ENCODE measurements at regions not wholly inside any gene's neighbourhood (a gene's known extent, or its start where the extent isn't known, plus 50 kb on each side); places are given as distances from the start of the nearest gene placed in this dataset.

- H3K4me3 ChIP-seq (ENCODE audit: insufficient read depth, low read depth, low read length): no peak overlapping the region
- no peaks in the 10 kb centered on the region for H3K36me3 ChIP-seq (ENCODE audit: control insufficient read depth, insufficient read depth, low read length)
- H3K9me3 ChIP-seq (ENCODE audit: control insufficient read depth, low read length): no peaks in the 10 kb centered on the region
- no peaks in the 10 kb centered on the region for H3K4me1 ChIP-seq (ENCODE audit: control insufficient read depth, insufficient read depth, low read length)
- no peaks in the 10 kb centered on the region for H3K27me3 ChIP-seq (ENCODE audit: control insufficient read depth, insufficient read depth, low read length, poor library complexity, severe bottlenecking)
- H3K27ac ChIP-seq (ENCODE audit: insufficient read depth, low read depth, low read length, poor library complexity, severe bottlenecking): no peak overlapping the region
- 87% methylated on average over 10 of the region's 10 CpGs for whole genome bisulfite sequencing, 2 experiments
Observed at GRCh38 chr17:36752096-36752888, 150.9 kb downstream of the MRM1 start.

GRCh38 chr17:36755586-36755985 lies 154.2 kb downstream of the MRM1 start:
- no peaks in the 10 kb centered on the region for H3K27me3 ChIP-seq (ENCODE audit: control insufficient read depth, insufficient read depth, low read length, poor library complexity, severe bottlenecking)
- no peaks in the 10 kb centered on the region for H3K36me3 ChIP-seq (ENCODE audit: control insufficient read depth, insufficient read depth, low read length)
- H3K4me1 ChIP-seq (ENCODE audit: control insufficient read depth, insufficient read depth, low read length): no peaks in the 10 kb centered on the region
- WGBS, 2 experiments: 62 to 66% methylated on average over 10 of the region's 10 CpGs
- H3K4me3 ChIP-seq (ENCODE audit: insufficient read depth, low read depth, low read length): no peak overlapping the region
- H3K9me3 ChIP-seq (ENCODE audit: control insufficient read depth, low read length): no peaks in the 10 kb centered on the region
- no peak overlapping the region for H3K27ac ChIP-seq (ENCODE audit: insufficient read depth, low read depth, low read length, poor library complexity, severe bottlenecking)

- no peaks in the 10 kb centered on the region for H3K36me3 ChIP-seq (ENCODE audit: control insufficient read depth, insufficient read depth, low read length)
- 88 to 98% methylated on average over 3 of the region's 3 CpGs for WGBS, 2 experiments
- no peak overlapping the region for H3K27ac ChIP-seq (ENCODE audit: insufficient read depth, low read depth, low read length, poor library complexity, severe bottlenecking)
- no peaks in the 10 kb centered on the region for H3K27me3 ChIP-seq (ENCODE audit: control insufficient read depth, insufficient read depth, low read length, poor library complexity, severe bottlenecking)
- H3K9me3 ChIP-seq (ENCODE audit: control insufficient read depth, low read length): no peaks in the 10 kb centered on the region
- no peak overlapping the region for H3K4me3 ChIP-seq (ENCODE audit: insufficient read depth, low read depth, low read length)
- H3K4me1 ChIP-seq (ENCODE audit: control insufficient read depth, insufficient read depth, low read length): no peaks in the 10 kb centered on the region
Observed at GRCh38 chr17:36756695-36757094, 155.3 kb downstream of the MRM1 start.

GRCh38 chr17:36760425-36760824 lies 159.0 kb downstream of the MRM1 start:
- Histone ChIP-seq H3K27me3 (ENCODE audit: control insufficient read depth, insufficient read depth, low read length, poor library complexity, severe bottlenecking) (peaks cover 3% of the 10 kb centered on the region), H3K36me3 (ENCODE audit: control insufficient read depth, insufficient read depth, low read length) (no peaks in the 10 kb centered on the region), H3K4me1 (ENCODE audit: control insufficient read depth, insufficient read depth, low read length) (peaks cover 9% of the 10 kb centered on the region), H3K9me3 (ENCODE audit: control insufficient read depth, low read length) (no peaks in the 10 kb centered on the region), H3K27ac (ENCODE audit: insufficient read depth, low read depth, low read length, poor library complexity, severe bottlenecking) (no peak overlapping the region), H3K4me3 (ENCODE audit: insufficient read depth, low read depth, low read length) (no peak overlapping the region)
- WGBS, 2 experiments: 87 to 90% methylated on average over 5 of the region's 5 CpGs

GRCh38 chr17:36761203-36761950 lies 160.0 kb downstream of the MRM1 start:
- no peak overlapping the region for H3K27ac ChIP-seq (ENCODE audit: insufficient read depth, low read depth, low read length, poor library complexity, severe bottlenecking)
- 46 to 54% methylated on average over 26 of the region's 26 CpGs for WGBS, 2 experiments
- peaks cover 9% of the 10 kb centered on the region for H3K4me1 ChIP-seq (ENCODE audit: control insufficient read depth, insufficient read depth, low read length)
- H3K27me3 ChIP-seq (ENCODE audit: control insufficient read depth, insufficient read depth, low read length, poor library complexity, severe bottlenecking): peaks cover 3% of the 10 kb centered on the region
- no peak overlapping the region for H3K4me3 ChIP-seq (ENCODE audit: insufficient read depth, low read depth, low read length)
- no peaks in the 10 kb centered on the region for H3K9me3 ChIP-seq (ENCODE audit: control insufficient read depth, low read length)
- H3K36me3 ChIP-seq (ENCODE audit: control insufficient read depth, insufficient read depth, low read length): no peaks in the 10 kb centered on the region

GRCh38 chr17:36765436-36766043 lies 164.2 kb downstream of the MRM1 start:
- Histone ChIP-seq H3K27me3 (ENCODE audit: control insufficient read depth, insufficient read depth, low read length, poor library complexity, severe bottlenecking) (peaks cover 3% of the 10 kb centered on the region), H3K4me1 (ENCODE audit: control insufficient read depth, insufficient read depth, low read length) (peaks cover 9% of the 10 kb centered on the region), H3K27ac (ENCODE audit: insufficient read depth, low read depth, low read length, poor library complexity, severe bottlenecking) (no peak overlapping the region)

GRCh38 chr17:36768394-36768793 lies 167.0 kb downstream of the MRM1 start:
- Histone ChIP-seq H3K27me3 (ENCODE audit: control insufficient read depth, insufficient read depth, low read length, poor library complexity, severe bottlenecking) (peaks cover 7% of the 10 kb centered on the region), H3K36me3 (ENCODE audit: control insufficient read depth, insufficient read depth, low read length) (no peaks in the 10 kb centered on the region)

More at GRCh38 chr17:36765436-36766043, 164.2 kb downstream of the MRM1 start:
- Histone ChIP-seq H3K36me3 (ENCODE audit: control insufficient read depth, insufficient read depth, low read length) (no peaks in the 10 kb centered on the region), H3K9me3 (ENCODE audit: control insufficient read depth, low read length) (no peaks in the 10 kb centered on the region), H3K4me3 (ENCODE audit: insufficient read depth, low read depth, low read length) (no peak overlapping the region)
- 88 to 90% methylated on average over 17 of the region's 18 CpGs for WGBS, 2 experiments

GRCh38 chr17:36773039-36773438 lies 164.2 kb upstream of the LHX1 start:
- 9 to 10% methylated on average over 4 of the region's 4 CpGs for WGBS, 2 experiments
- H3K27me3 ChIP-seq (ENCODE audit: control insufficient read depth, insufficient read depth, low read length, poor library complexity, severe bottlenecking): peaks cover 17% of the 10 kb centered on the region
- H3K4me1 ChIP-seq (ENCODE audit: control insufficient read depth, insufficient read depth, low read length): peaks cover under 1% of the 10 kb centered on the region
- no peaks in the 10 kb centered on the region for H3K36me3 ChIP-seq (ENCODE audit: control insufficient read depth, insufficient read depth, low read length)
- no peak overlapping the region for H3K27ac ChIP-seq (ENCODE audit: insufficient read depth, low read depth, low read length, poor library complexity, severe bottlenecking)
- H3K4me3 ChIP-seq (ENCODE audit: insufficient read depth, low read depth, low read length): no peak overlapping the region
- H3K9me3 ChIP-seq (ENCODE audit: control insufficient read depth, low read length): no peaks in the 10 kb centered on the region

More at GRCh38 chr17:36768394-36768793, 167.0 kb downstream of the MRM1 start:
- H3K9me3 ChIP-seq (ENCODE audit: control insufficient read depth, low read length): no peaks in the 10 kb centered on the region
- 80 to 83% methylated on average over 13 of the region's 13 CpGs for WGBS, 2 experiments
- no peak overlapping the region for H3K4me3 ChIP-seq (ENCODE audit: insufficient read depth, low read depth, low read length)
- peaks cover under 1% of the 10 kb centered on the region for H3K4me1 ChIP-seq (ENCODE audit: control insufficient read depth, insufficient read depth, low read length)
- no peak overlapping the region for H3K27ac ChIP-seq (ENCODE audit: insufficient read depth, low read depth, low read length, poor library complexity, severe bottlenecking)

GRCh38 chr17:36777118-36777517 lies 160.2 kb upstream of the LHX1 start:
- WGBS, 2 experiments: 30 to 40% methylated on average over 5 to 6 of the region's 6 CpGs
- H3K4me1 ChIP-seq (ENCODE audit: control insufficient read depth, insufficient read depth, low read length): peaks cover 7% of the 10 kb centered on the region
- H3K27me3 ChIP-seq (ENCODE audit: control insufficient read depth, insufficient read depth, low read length, poor library complexity, severe bottlenecking): peaks cover 17% of the 10 kb centered on the region
- H3K36me3 ChIP-seq (ENCODE audit: control insufficient read depth, insufficient read depth, low read length): no peaks in the 10 kb centered on the region
- H3K4me3 ChIP-seq (ENCODE audit: insufficient read depth, low read depth, low read length): no peak overlapping the region
- H3K27ac ChIP-seq (ENCODE audit: insufficient read depth, low read depth, low read length, poor library complexity, severe bottlenecking): no peak overlapping the region
- H3K9me3 ChIP-seq (ENCODE audit: control insufficient read depth, low read length): no peaks in the 10 kb centered on the region

GRCh38 chr17:36778448-36778847 lies 158.8 kb upstream of the LHX1 start:
- Histone ChIP-seq H3K27ac (ENCODE audit: insufficient read depth, low read depth, low read length, poor library complexity, severe bottlenecking) (no peak overlapping the region), H3K27me3 (ENCODE audit: control insufficient read depth, insufficient read depth, low read length, poor library complexity, severe bottlenecking) (peaks cover 13% of the 10 kb centered on the region), H3K4me1 (ENCODE audit: control insufficient read depth, insufficient read depth, low read length) (peaks cover 7% of the 10 kb centered on the region), H3K9me3 (ENCODE audit: control insufficient read depth, low read length) (no peaks in the 10 kb centered on the region), H3K4me3 (ENCODE audit: insufficient read depth, low read depth, low read length) (no peak overlapping the region), H3K36me3 (ENCODE audit: control insufficient read depth, insufficient read depth, low read length) (no peaks in the 10 kb centered on the region)
- 57 to 67% methylated on average over 8 of the region's 8 CpGs for WGBS, 2 experiments

Data from ectodermal cell (in vitro differentiated cells).